Frontal cortex (tissue), 3 donors: ENCODE measurements at regions not wholly inside any gene's neighbourhood (a gene's known extent, or its start where the extent isn't known, plus 50 kb on each side); places are given as distances from the start of the nearest gene placed in this dataset.

ENCODE experiments used
- DNase-seq, 2 donors: peaks; one replicate each; pipeline ENCODE4 v3.0.0; 2012; ENCODE audit warnings: low spot score in 2 of 2
- FAIRE-seq: peaks from 2 replicates; lab custom pipeline; 2012; peaks lifted over from hg19 to GRCh38; lab: Jason Lieb, UNC
- donor health status: control.
- donor health status: control.
- donor health status: control.

DNA sequence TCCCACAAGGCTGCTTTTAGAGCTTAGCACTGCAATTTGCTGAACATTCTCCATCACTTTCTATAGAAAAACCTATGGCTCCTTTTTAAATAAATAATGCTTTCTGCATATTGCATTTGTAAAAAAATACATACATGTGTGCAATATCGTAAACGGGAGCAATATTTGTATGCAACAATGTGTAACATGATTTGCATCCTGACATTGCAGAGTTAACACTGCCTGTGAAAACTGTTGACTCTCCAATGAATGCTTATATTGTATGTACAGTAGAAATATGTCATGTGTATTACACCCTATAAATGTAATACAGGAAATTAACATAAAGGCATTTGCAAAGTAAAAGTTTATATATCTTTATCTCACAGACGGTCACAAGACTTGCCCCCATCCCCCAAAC lies 135.0 kb upstream of the PIEZO2 start:
- DNase-seq (no peak), FAIRE-seq (no peak)

DNA sequence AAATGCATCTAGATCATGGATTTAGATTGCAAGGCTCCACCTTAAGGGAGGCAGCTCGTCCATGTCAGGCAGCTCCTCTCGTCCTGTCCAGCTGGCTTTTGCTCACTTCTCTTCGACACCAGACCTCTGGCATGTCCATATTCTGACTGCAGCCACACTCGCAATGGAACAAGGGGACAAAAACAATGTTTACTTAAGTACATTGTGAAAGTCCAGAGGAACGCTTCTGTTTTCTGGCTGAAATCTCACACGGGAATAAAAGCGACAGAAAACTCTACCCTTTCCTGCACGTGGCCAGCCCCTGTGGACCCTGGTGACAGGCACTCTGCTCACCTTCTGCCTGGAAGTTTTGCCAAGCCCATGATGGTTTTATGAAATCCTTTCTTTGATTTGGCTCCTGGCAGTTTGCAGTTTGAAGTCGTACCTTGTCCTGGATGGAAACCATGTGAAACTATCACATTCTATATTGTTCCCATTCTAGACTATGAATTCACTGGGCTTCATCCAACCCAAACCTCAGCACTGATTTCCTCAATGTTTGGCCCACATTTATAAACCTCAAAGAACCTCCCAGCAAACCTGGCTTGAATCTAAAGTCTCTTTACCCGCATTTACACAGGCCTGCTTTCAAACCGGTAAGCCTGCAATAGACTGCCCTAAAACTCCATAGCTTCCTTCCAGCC lies 134.3 kb upstream of the PIEZO2 start:
- DNase-seq = no peak
- FAIRE-seq = no peak

DNA sequence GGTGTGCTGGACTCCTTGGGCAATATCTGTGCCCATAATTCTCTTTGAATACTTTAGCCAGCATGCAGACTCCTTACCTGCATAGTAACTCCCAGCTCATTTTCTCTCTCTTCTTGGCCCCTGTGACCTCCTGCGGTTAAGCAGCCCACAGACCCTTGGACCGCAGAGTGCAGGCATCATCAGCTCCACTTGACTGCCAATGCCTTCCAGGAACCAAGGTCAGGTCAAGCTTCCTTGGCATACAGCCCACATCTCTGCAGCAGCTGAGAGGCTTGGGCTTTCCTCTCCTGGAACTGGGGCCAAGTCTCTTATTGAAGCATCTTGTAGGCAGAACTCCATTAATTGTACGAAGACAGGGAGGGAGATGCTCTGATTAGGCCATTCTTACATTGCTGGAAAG lies 130.1 kb upstream of the PIEZO2 start:
- FAIRE-seq (no peak), DNase-seq (no peak)

DNA sequence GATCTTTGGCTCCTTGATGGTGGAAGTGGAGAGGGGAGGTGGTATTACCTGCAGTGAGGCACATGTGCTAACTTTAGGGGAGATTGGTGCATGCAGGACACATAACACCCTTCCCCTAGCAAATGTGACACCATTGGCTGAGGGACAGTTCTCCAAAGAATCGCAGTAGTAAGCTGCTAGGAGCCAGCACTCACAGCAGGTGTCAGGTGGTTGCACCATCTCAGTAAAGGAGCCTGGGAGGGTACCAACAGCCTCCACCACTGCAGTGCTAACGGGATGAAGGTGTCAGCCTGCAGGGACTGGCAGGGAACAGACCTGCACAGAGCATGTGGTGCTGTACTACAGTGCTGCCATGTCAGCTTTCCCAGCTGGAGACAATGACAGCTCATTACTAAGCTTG lies 127.3 kb upstream of the PIEZO2 start:
- no peak for DNase-seq
- FAIRE-seq = no peak

DNA sequence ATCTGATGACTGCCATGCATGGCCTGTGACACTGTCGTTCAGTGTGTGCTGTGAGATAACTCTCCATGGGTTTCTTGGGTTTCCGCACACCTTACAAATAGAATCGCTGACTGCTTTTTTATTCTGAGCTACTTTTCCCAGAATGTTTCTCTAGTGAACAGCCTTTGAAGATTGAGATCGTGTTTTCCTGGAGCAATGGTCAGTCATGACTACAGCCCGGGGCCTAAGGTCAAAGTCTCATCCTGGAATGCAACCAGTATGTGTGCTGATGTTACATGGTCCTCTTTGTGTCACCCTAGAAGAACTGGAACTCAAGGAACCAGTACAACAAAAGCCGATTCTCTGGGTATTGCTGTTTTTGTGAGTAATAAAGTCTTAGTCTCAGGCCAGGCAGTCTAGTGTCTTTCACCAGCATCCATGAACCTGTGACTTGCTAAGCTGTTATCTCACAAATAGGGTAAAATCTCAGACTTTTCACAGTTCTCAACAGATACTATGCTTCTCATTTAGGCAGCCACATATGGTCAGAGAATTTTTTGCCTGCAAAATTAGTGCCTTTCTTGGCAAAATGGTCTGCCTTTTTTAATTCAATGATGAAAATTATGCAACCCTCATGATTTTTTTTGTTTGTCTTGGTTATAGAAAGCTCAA lies 124.9 kb upstream of the PIEZO2 start:
- DNase-seq (no peak), FAIRE-seq (no peak)

DNA sequence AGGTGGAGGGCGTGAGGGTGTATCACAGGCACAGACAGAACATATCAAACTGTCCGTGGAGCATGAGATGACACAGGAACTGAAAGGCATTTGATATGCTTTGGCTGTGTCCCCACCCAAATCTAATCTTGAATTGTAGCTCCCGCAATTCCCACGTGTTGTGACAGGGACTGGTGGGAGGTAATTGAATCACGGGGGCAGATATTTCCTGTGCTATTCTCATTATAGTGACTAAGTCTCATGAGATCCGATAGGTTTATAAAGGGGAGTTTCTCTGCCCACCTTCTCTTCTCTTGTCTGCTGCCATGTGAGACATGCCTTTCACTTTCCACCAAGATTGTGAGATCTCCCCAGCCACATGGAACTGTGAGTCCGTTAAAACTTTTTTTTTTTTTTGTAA lies 123.1 kb upstream of the PIEZO2 start:
- DNase-seq (no peak), FAIRE-seq (no peak)

DNA sequence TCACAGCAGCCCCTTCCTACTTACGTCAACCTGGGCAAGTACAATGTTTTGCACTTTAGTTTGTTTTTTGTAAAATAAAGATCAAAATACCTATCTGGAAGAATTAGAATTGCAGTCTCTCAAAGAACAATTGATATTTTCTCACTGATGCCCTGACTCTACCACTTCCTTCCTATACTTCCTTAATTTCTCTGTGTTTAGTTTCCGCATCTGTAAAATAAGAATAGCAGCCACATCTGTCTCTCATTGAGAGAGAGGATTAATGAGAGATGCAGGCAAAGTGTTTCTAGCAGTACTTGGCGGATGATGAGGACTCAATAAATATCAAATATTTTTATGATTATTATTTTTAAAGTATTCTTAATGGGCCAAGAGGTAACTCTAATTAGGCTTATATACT lies 122.6 kb upstream of the PIEZO2 start:
- DNase-seq (no peak), FAIRE-seq (no peak)

DNA sequence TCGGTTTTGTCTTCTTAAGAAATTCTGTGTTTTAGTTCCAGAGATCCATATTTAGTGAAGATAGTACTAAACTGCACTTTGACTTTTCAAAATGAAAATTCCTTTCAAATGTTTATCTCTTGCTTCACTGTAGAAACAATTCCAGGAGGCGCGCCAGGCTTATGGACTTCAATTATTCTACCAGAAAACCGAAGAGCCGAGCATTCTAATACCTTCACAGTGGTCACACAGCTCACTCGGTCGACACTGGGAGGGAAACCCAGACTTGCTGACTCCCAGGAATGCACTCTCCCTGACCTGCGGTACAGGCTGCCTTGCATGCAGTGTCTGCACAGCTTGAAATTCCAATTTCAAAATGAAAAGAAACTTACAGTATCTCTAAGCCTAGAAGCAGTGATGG lies 119.9 kb upstream of the PIEZO2 start:
- no peak for FAIRE-seq
- no peak for DNase-seq

DNA sequence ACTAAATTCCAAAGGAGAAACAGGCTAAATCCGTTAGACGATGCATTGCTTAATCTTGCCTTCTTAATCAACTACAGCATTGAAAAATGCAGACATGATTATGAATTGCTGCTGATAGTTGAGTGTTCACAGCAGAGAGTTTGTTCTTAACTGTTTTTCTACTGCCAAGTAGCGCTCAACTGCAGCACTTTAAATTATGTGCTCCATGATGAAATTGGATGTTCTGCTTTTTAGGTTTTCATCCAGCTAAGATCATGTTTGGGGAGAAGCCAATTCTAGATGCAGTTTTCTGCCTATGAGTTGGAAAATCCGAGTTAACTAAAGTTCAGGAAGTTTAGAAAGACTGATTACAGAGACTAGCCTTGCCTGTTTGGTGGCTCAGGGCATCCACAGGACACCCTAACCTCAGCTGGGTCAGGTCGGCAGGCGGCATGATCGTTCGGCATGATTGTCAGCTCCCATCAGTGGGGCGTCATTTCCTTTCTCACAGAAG lies 119.4 kb upstream of the PIEZO2 start:
- FAIRE-seq = no peak
- DNase-seq = no peak

DNA sequence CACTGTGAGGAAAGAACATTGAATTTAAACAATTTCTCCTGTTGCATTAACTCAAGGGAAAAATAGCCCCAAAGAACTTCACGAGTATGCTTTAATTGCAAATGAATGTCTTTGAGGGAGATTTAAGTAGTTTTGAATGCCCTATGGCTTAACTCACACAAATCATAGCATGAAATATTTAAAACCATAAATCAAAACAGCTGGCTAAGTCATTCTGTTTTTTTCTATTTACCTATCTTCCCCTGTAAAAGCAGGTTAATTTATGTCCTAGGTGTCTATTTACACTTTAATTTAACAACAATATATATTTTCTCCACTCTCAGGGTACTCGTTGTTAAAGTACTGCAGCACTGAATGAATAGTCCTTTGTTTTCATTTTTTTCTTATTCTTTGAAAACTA lies 118.8 kb upstream of the PIEZO2 start:
- no peak for FAIRE-seq
- DNase-seq = no peak

DNA sequence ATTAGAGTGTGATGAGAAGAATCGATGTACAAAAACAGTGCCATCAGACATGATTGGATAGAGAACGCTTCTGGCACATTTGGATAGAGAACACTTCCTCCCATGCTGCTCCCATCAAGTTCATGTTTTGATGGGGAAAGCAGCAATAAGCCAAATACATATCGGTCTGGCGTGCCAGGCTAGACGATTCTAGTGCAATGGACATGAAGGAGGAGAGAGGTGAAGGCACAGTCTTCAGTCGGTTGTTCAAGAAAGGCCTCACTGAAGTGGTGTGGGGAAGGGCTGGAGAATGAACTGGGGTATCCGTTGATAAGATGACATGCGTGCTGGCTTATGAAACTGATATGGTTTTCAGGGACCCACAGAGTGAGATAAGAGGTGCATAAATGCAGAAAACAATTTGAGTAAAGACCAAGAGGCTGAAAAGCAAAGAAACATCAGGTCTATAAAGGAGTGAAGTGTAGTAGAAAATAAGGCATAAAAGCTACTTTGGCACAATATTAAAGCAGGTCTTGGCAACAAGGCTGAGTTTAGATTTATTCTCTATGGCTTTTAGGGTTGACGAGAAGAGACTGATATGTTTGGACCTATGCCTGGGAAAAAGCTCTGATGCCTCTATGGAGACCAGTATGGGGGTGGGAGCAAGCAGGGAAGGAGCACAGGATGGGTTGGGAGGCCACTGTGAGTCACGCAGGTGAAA lies 117.6 kb upstream of the PIEZO2 start:
- DNase-seq (no peak), FAIRE-seq (no peak)

DNA sequence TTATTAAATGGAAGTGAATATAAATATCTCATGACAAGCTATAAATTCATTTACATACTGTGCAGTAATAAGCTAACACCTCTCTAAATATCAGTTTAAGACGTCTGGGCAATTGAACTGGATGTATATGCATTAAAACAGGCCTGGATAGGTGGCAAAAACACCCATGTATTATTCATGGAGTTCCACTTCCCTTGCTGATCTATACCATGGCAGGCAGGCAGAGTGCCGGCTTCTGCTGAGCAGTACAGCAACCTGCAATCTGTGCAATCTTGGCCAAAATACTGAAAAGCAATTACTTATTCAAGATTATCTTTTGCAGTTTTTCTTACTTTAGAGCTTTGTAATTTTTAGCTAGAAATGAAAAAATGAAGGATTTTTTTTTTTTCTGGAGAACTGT lies 112.1 kb upstream of the PIEZO2 start:
- DNase-seq (no peak), FAIRE-seq (no peak)

DNA sequence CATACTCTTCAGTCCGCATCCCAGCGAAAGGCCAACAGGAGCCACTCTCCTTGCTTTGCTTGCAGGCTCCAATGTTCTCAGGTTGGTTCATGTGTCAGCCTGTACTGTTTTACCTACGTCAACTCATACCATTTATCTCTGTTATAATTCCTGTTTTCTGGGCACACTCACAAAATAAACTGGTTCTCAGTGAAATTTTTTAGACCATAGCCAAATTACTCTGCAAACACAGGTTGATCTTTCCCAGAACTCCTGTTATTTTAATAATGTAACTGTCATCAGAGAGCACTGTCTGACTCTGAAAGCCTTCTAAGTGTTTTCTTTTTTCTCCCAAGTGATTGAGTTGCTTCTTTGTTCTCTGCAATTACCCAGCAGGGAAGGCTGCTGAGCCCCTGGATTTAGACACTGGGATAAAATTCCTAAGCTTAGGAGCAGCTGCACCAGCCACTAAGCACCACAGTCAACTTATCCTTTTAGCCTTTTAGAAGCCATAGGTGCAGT lies 111.6 kb upstream of the PIEZO2 start:
- no peak for DNase-seq
- FAIRE-seq = no peak

DNA sequence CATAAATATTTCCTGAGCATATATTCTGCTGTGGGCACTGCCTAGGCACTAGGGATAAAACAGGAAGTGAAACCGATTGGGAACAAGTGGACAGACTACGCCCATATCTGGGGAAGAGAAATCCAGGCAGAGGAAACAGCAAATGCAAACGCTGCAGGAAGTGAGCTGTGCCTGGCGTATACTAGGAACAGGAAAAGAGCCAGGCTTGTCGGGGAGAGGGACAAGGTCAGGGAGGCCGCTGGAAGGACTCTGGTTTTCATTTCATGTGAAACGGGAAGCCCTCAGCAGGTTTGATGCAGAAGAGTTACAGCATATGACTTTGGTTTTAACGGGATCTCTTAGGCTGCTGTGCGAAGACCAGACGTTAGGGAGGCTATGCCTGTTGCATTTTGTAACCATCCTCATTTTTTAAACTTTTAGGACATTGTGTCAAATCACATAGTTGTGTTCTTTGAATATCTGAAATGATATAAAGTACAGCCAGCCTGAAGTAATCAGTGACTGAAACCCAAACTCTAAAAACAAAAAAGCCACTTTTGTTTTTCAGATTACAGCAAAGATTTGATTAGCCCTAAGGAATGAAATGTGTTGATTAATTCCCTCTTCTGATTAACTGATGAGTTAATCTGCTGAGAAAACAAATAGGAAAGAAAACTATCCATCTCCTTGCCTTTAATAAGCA lies 110.2 kb upstream of the PIEZO2 start:
- FAIRE-seq = no peak
- no peak for DNase-seq

DNA sequence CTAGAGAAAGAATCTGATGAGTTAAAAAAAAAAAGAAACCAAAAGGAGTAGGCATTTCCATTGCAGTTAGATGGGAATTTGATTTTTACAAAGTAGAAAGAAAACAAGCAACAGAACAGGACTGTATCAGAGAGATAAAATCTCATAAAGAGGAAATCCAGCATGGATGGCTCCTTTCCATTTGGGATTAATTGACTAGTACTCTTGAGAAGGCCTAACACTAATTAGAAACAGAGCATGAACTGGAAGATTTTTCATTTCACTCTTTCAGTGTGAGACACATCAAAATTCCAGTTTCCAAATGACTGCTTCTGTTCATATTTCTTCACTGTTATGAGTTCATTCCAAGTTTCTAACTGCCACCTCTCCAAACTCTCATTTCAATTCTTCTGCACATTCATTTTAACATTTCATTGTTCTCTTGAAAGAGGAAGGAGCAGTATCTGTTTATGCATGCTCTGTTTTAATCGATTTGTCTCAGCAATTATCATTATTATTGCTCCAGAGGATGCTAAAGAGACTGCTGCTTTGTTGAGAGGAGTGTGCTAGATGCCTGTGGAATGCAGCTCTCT lies 108.8 kb upstream of the PIEZO2 start:
- no peak for FAIRE-seq

DNA sequence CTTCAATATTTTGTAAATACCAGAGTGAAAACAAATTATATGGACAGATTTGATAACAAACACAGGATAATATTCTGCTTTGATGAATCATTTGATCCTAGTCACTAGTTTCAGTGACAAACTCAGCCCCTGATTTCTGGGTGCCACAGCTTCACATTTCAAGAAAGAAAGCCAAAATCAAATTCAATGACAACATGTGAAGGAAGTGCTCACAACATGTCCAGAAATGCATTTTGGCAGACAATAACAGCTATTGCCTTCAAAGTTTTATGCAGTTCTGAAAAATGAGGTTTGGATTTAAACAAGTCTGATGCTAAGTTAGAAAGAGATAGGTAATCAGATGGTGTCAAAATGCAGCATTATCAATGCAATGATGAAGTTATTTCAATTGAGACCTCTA lies 106.9 kb upstream of the PIEZO2 start:
- DNase-seq (no peak), FAIRE-seq (no peak)

More for the DNA sequence above, 108.8 kb upstream of the PIEZO2 start:
- no peak for DNase-seq

DNA sequence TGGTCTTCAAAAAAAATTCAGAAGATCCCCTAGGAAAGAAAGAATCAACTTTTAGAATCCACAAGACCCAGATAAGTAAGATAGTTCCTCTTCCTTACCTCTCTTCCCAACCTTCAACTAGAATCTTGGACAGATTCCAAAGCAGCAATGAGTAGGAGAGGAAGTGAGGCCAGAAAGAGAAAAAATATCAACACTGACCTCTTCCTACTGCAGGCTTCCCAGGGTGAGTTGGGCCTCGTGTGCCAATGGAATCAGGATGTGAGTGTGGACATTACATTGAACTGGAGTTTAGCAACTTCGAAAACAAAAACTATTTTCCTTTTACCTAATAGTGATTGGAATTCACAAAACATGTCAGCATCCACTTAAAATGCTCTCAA lies 102.5 kb upstream of the PIEZO2 start:
- DNase-seq (no peak), FAIRE-seq (no peak)

DNA sequence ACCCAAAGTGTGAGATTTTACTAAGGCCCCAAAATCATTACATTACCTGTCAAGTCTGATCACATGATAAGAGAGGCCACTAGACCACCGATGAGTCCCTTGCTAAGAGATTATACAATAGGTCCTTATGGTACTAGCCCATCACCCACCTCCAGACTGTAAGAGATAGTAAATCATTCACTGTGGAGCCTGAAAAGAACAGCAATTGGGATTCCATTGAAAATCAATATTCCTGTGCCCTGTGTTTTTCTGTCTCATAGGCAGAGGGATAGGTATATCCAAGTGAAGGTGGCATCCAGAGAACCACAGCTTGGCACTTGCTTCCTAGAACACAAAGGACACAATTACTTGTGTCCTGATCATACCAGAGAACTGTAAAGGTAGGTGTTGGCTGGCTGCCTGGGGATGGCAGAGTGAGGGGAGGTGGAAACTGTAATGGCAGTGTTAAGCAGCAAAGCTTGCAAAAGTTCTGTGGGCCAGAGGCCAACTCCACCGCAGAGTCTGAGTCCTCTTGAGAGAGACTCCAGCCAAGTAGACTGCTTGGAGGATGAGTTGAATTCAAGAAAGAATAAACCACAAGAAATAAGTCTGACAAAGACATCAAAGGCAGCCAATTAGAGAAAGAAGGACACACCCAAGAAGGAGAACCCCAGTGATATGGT lies 102.0 kb upstream of the PIEZO2 start:
- DNase-seq = no peak
- no peak for FAIRE-seq

DNA sequence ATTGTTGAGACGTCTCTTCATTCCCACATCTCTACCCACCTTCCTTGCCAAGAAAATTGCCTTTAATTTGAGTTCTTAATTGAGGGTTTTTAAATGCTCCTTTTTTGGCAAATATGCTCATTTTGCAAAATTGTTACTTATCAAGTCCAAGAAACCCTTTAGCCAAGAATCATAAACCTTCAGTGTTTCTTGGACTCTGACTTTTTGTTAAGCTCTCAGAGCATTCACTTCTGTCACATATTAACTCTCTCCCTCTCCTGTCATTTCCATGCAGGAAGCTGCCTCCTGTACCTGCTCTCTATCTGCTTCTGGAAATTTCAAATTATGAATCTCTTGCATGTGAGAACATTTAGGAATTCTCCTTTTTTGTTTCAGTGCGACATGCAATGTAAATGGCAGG lies 100.0 kb upstream of the PIEZO2 start:
- no peak for FAIRE-seq

More for the DNA sequence above, 100.0 kb upstream of the PIEZO2 start:
- DNase-seq = no peak
